ENCODE measurements at regions not wholly inside any gene's neighbourhood (a gene's known extent, or its start where the extent isn't known, plus 50 kb on each side); places are given as distances from the start of the nearest gene placed in this dataset.

DNA sequence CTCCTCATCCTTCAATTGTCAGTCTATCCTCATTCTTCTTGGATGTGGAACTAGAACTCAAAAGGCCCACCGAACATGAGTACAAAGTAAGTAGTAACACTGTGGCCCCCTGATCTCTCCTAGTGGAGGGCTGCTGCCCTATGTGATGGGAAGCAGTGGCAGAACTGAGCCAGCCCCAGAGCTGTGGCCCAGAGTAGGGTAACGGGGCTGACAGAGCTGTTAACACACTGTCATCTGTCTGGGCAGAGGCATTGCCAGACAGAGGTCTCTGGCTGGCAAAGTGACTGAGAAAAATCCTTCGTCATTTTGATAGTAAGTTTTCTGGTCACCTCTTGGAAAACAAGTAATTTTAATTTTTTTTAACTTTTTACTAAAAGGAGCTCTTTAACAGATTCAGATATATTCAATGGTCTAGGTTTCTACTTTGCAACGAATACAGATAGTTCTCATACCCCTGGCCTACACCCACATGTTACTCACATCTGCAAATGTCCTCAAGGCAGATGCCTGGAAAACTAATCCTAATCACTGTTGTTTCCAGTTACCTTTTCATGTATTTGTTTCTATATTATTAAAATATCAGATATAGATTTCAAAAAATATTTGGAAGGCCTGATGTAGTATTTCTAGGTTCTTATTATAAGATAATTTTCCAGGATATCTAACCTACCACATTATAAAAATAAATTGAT is 588.7 kb downstream of the CPS1 start:
- TF ChIP-seq POLR2A (IDR thresholded peaks at IDR 0.05; ENCODE audit: low read depth, low read length) (no peak), POLR2AphosphoS5 (IDR thresholded peaks at IDR 0.05; ENCODE audit: low read depth, low read length) (no peak), PAX5 (IDR thresholded peaks at IDR 0.05; ENCODE audit: insufficient read depth, low read length, severe bottlenecking) (no peak), TAF1 (IDR thresholded peaks at IDR 0.05; ENCODE audit: low read depth, low read length) (no peak), SPI1 (IDR thresholded peaks at IDR 0.05; ENCODE audit: low read depth, low read length) (no peak)
